ENCODE measurements at regions not wholly inside any gene's neighbourhood (a gene's known extent, or its start where the extent isn't known, plus 50 kb on each side); places are given as distances from the start of the nearest gene placed in this dataset.

GRCh38 chr6:87950614-87951013 lies 97.0 kb upstream of the SPACA1 start:
- no peak overlapping the region for H3K4me3 ChIP-seq (ENCODE audit: low read depth, low read length)
- TF ChIP-seq CTCF (IDR thresholded peaks at IDR 0.05; ENCODE audit: insufficient read depth, low read depth, low read length): no peak
- DNase-seq (ENCODE audit: low read depth): no peak

GRCh38 chr6:87949194-87949593 lies 98.4 kb upstream of the SPACA1 start:
- no peak overlapping the region for H3K4me3 ChIP-seq (ENCODE audit: low read depth, low read length)
- TF ChIP-seq CTCF (IDR thresholded peaks at IDR 0.05; ENCODE audit: insufficient read depth, low read depth, low read length): no peak
- DNase-seq (ENCODE audit: low read depth): no peak

- no peak for DNase-seq (ENCODE audit: low read depth)
- TF ChIP-seq CTCF (IDR thresholded peaks at IDR 0.05; ENCODE audit: insufficient read depth, low read depth, low read length): no peak
- H3K4me3 ChIP-seq (ENCODE audit: low read depth, low read length): no peak overlapping the region
Measured at GRCh38 chr6:87946669-87947068, 101.0 kb upstream of the SPACA1 start.

- no peak overlapping the region for H3K4me3 ChIP-seq (ENCODE audit: low read depth, low read length)
- no peak for DNase-seq (ENCODE audit: low read depth)
- no peak for TF ChIP-seq CTCF (IDR thresholded peaks at IDR 0.05; ENCODE audit: insufficient read depth, low read depth, low read length)
Measured at GRCh38 chr6:87945966-87946365, 101.7 kb upstream of the SPACA1 start.

- DNase-seq (ENCODE audit: low read depth): no peak
- no peak for TF ChIP-seq CTCF (IDR thresholded peaks at IDR 0.05; ENCODE audit: insufficient read depth, low read depth, low read length)
- no peak overlapping the region for H3K4me3 ChIP-seq (ENCODE audit: low read depth, low read length)
Measured at GRCh38 chr6:87945181-87945580, 102.5 kb upstream of the SPACA1 start.

GRCh38 chr6:87944541-87944954 lies 103.1 kb upstream of the SPACA1 start:
- DNase-seq (ENCODE audit: low read depth): peak; percentile 13
- TF ChIP-seq CTCF (IDR thresholded peaks at IDR 0.05; ENCODE audit: insufficient read depth, low read depth, low read length): no peak
- no peak overlapping the region for H3K4me3 ChIP-seq (ENCODE audit: low read depth, low read length)

- no peak for TF ChIP-seq CTCF (IDR thresholded peaks at IDR 0.05; ENCODE audit: insufficient read depth, low read depth, low read length)
Measured at GRCh38 chr6:87943191-87943590, 104.5 kb upstream of the SPACA1 start.

More at GRCh38 chr6:87943191-87943590, 104.5 kb upstream of the SPACA1 start:
- DNase-seq (ENCODE audit: low read depth): no peak
- no peak overlapping the region for H3K4me3 ChIP-seq (ENCODE audit: low read depth, low read length)
